IMR-90 (cell line): ENCODE measurements at regions not wholly inside any gene's neighbourhood (a gene's known extent, or its start where the extent isn't known, plus 50 kb on each side); places are given as distances from the start of the nearest gene placed in this dataset.
A peak's percentile ranks its signal among the peaks of the same experiment; 100 is the strongest.

Source experiments
- ATAC-seq: fragments of 200-7000 bp; cut with Tn5 transposase; 2 replicates; pipeline ENCODE4 v1.9.1; 2020; ENCODE audit warnings: low read depth, mild to moderate bottlenecking, moderate library complexity
- BruUV-seq: library from RNA; stranded (reverse); fragments of 400-500 nt; replicated peaks from 2 replicates; lab custom pipeline; 2021; lab: Mats Ljungman, UMichigan
- CTCF ChIA-PET: fragments of 300-600 bp; formaldehyde crosslinking; extraction: SDS; loops from one replicate; lab custom pipeline; 2021; ENCODE audit warnings: antibody characterized with exemption; lab: Yijun Ruan, JAX
- POLR2A ChIA-PET: fragments of 300-600 bp; sonication (Branson Sonifier 250); formaldehyde crosslinking; loops from one replicate; lab custom pipeline; 2022; ENCODE audit warnings: antibody characterized with exemption; ENCODE audit not compliant: unreplicated experiment; lab: Charles Lee
- DNase-seq: peaks from one replicate; pipeline ENCODE4 v3.0.0; 2013
- H2AFZ ChIP-seq: replicated peaks from 2 replicates; pipeline ENCODE3; 2013; ENCODE audit warnings: low read length, mild to moderate bottlenecking; ENCODE audit not compliant: poor library complexity
- H2AK5ac ChIP-seq: 2 replicates; pipeline ENCODE4 v1.6.1; 2013; ENCODE audit warnings: low read depth, low read length, inconsistent platforms
- H2AK9ac ChIP-seq: replicated peaks from 2 replicates; pipeline ENCODE3; 2013; ENCODE audit warnings: mild to moderate bottlenecking, low read depth, low read length, moderate library complexity; ENCODE audit not compliant: poor library complexity
- H2BK120ac ChIP-seq: 2 replicates; pipeline ENCODE4 v1.6.1; 2013; ENCODE audit warnings: low read depth, low read length, inconsistent platforms
- H2BK15ac ChIP-seq: 3 replicates; pipeline ENCODE4 v1.6.1; 2013; ENCODE audit warnings: low read depth, low read length, inconsistent platforms
- H2BK20ac ChIP-seq: 2 replicates; pipeline ENCODE4 v1.6.1; 2013; ENCODE audit warnings: low read depth, mild to moderate bottlenecking, inconsistent platforms, low read length, moderate library complexity
- H2BK5ac ChIP-seq: 2 replicates; pipeline ENCODE4 v1.6.1; 2013; ENCODE audit warnings: mild to moderate bottlenecking, low read depth, low read length, inconsistent platforms; ENCODE audit not compliant: poor library complexity, severe bottlenecking
- H3K14ac ChIP-seq: replicated peaks from 2 replicates; pipeline ENCODE4 v1.6.1; 2013; ENCODE audit warnings: low read depth, low read length, inconsistent platforms
- H3K18ac ChIP-seq: 2 replicates; pipeline ENCODE4 v1.6.1; 2013; ENCODE audit warnings: low read depth, low read length, control low read depth
- H3K23ac ChIP-seq: 2 replicates; pipeline ENCODE4 v1.6.1; 2013; ENCODE audit warnings: low read depth, low read length, inconsistent platforms
- H3K27ac ChIP-seq: 2 replicates; pipeline ENCODE4 v1.5.1; 2013; ENCODE audit warnings: mild to moderate bottlenecking, control low read depth, low read length; ENCODE audit not compliant: insufficient read depth
- H3K27me3 ChIP-seq: 2 replicates; pipeline ENCODE4 v1.6.1; 2013; ENCODE audit warnings: low read length; ENCODE audit not compliant: control insufficient read depth, insufficient read depth
- H3K36me3 ChIP-seq: 2 replicates; pipeline ENCODE4 v1.6.1; 2013; ENCODE audit warnings: low read length, mixed read lengths; ENCODE audit not compliant: control insufficient read depth, insufficient read depth
- H3K4ac ChIP-seq: 2 replicates; pipeline ENCODE4 v1.6.1; 2013; ENCODE audit warnings: low read depth, low read length, inconsistent platforms
- H3K4me1 ChIP-seq: 2 replicates; pipeline ENCODE4 v1.6.1; 2013; ENCODE audit warnings: low read length, mixed read lengths; ENCODE audit not compliant: control insufficient read depth, insufficient read depth
- H3K4me2 ChIP-seq: 2 replicates; pipeline ENCODE4 v1.6.1; 2013; ENCODE audit warnings: low read depth, mild to moderate bottlenecking, control low read depth, low read length, moderate library complexity
- H3K4me3 ChIP-seq: 2 replicates; pipeline ENCODE4 v1.5.1; 2013; ENCODE audit warnings: low read depth, mild to moderate bottlenecking, control low read depth, low read length, moderate library complexity; ENCODE audit not compliant: insufficient read depth
- H3K56ac ChIP-seq: 2 replicates; pipeline ENCODE4 v1.6.1; 2013; ENCODE audit warnings: low read length, inconsistent platforms; ENCODE audit not compliant: insufficient read depth; ENCODE audit errors: extremely low read depth
- H3K79me1 ChIP-seq, 2 experiments: 2 replicates each; pipeline ENCODE4 v1.6.1; 2013; ENCODE audit warnings: low read length in 2 of 2, inconsistent platforms in 1 of 2, low read depth in 1 of 2
- H3K9ac ChIP-seq: 2 replicates; pipeline ENCODE4 v1.6.1; 2013; ENCODE audit warnings: low read depth, low read length, control low read depth
- H3K9me1 ChIP-seq: 2 replicates; pipeline ENCODE4 v1.6.1; 2013; ENCODE audit warnings: low read length, inconsistent platforms; ENCODE audit not compliant: insufficient read depth
- H3K9me3 ChIP-seq: 2 replicates; pipeline ENCODE4 v1.6.1; 2013; ENCODE audit warnings: low read length; ENCODE audit not compliant: control insufficient read depth, insufficient read depth
- H4K20me1 ChIP-seq: 2 replicates; pipeline ENCODE4 v1.6.1; 2013; ENCODE audit warnings: low read length, inconsistent platforms; ENCODE audit not compliant: insufficient read depth
- H4K5ac ChIP-seq: 2 replicates; pipeline ENCODE4 v1.6.1; 2013; ENCODE audit warnings: mild to moderate bottlenecking, low read depth, low read length, control low read depth
- H4K8ac ChIP-seq, 2 experiments: 2 replicates each; pipeline ENCODE4 v1.6.1; 2013; ENCODE audit warnings: low read depth in 2 of 2, low read length in 2 of 2, control low read depth in 1 of 2, inconsistent platforms in 1 of 2
- H4K91ac ChIP-seq: 2 replicates; pipeline ENCODE4 v1.6.1; 2013; ENCODE audit warnings: low read depth, low read length, inconsistent platforms; ENCODE audit not compliant: insufficient read depth
- CEBPB ChIP-seq: IDR thresholded peaks from 2 replicates; pipeline ENCODE4 v1.6.1; 2012; ENCODE audit warnings: low read depth, low read length, improper control_type of control experiment
- ELK1 ChIP-seq: fragments of 150-350 bp; IDR thresholded peaks from 2 replicates; pipeline ENCODE4 v1.6.1; 2016; ENCODE audit warnings: low read depth, mild to moderate bottlenecking, low read length, moderate library complexity, borderline replicate concordance
- RAD21 ChIP-seq: IDR thresholded peaks from 2 replicates; pipeline ENCODE4 v1.6.1; 2012; ENCODE audit warnings: low read length, improper control_type of control experiment
- WGBS, 2 experiments: methylation state at CpG; one replicate each; pipeline versions ENCODE4 v1.1.5 to v1.1.7; 2013; ENCODE audit warnings: missing lambda C conversion rate in 2 of 2; ENCODE audit not compliant: insufficient read length in 1 of 2; ENCODE audit errors: extremely low coverage in 2 of 2; 5-methylcytosine and 5-hydroxymethylcytosine counted together
- dilution Hi-C: fragments of 300-500 bp; cut with HindIII; formaldehyde crosslinking; loops from one replicate; pipeline ENCODE4 v1.14.3; 2018; ENCODE audit warnings: low sequenced_read_pairs; ENCODE audit not compliant: unreplicated experiment
- in situ Hi-C: fragments of 300-500 bp; cut with MboI; formaldehyde crosslinking; loops from 3 replicates; pipeline ENCODE4 v1.14.3; 2019; ENCODE audit warnings: low sequenced_read_pairs, inconsistent platforms, mixed read lengths
- intact Hi-C: fragments of 100-400 bp; cut with micrococcal nuclease; formaldehyde crosslinking; loops from 2 replicates; pipeline ENCODE4 v1.10.0; 2022

- Histone ChIP-seq H4K5ac (no peak overlapping the region), H3K27ac (no peak overlapping the region), H3K4ac (no peak overlapping the region), H3K56ac (no peak overlapping the region), H3K4me1 (peaks cover 7% of the 10 kb centered on the region), H3K4me2 (no peak overlapping the region), H3K36me3 (no peaks in the 10 kb centered on the region), H2BK120ac (no peak overlapping the region), H3K4me3 (no peak overlapping the region), H3K27me3 (no peaks in the 10 kb centered on the region), H3K14ac (no peak overlapping the region), H2BK5ac (no peak overlapping the region), H2BK15ac (no peak overlapping the region), H3K18ac (no peak overlapping the region), H4K8ac (no peak overlapping the region), H4K20me1 (no peaks in the 10 kb centered on the region), H3K9me1 (peaks cover 4% of the 10 kb centered on the region; the same call in 1 of the 2 replicates), H3K79me1 (no peaks in the 10 kb centered on the region), H2AFZ (no peak overlapping the region), H3K9me3 (no peaks in the 10 kb centered on the region), H2AK5ac (no peak overlapping the region), H3K23ac (no peak overlapping the region), H4K91ac (no peak overlapping the region), H2BK20ac (no peak overlapping the region), H3K9ac (no peak overlapping the region), H2AK9ac (no peak overlapping the region)
- ChIA-PET POLR2A (no interaction called here), CTCF (no interaction called here)
- whole genome bisulfite sequencing, 2 experiments, result no CpG with 5 or more reads among the region's 1 CpG
- no TSS peak for BruUV-seq
- DNase-seq, result no peak
- dilution Hi-C loops, result no loop called here
- in situ Hi-C loops, result no loop called here
- intact Hi-C loops, result no loop called here
- peak; percentile 79 for TF ChIP-seq CEBPB
- TF ChIP-seq ELK1, result no peak
- no peak for TF ChIP-seq RAD21
- ATAC-seq, result no peak
Measured at GRCh38 chr18:22541232-22541631, 123.5 kb upstream of the CTAGE1 start.
